H1 (cell line): ENCODE measurements at regions not wholly inside any gene's neighbourhood (a gene's known extent, or its start where the extent isn't known, plus 50 kb on each side); places are given as distances from the start of the nearest gene placed in this dataset.
"Not testable (repeated sequence)": the region's sequence is repeated elsewhere in the genome, so short reads cannot be mapped to it uniquely, and the experiment has no call there.

Experiments used
- CTCF ChIA-PET: fragments of 300-600 bp; sonication (Branson Sonifier 250); formaldehyde crosslinking; loops from one replicate; lab custom pipeline; 2021; ENCODE audit not compliant: partially characterized antibody; lab: Charles Lee
- POLR2A ChIA-PET: fragments of 300-600 bp; sonication (Branson Sonifier 250); formaldehyde crosslinking; loops from one replicate; lab custom pipeline; 2021; ENCODE audit warnings: inconsistent platforms; ENCODE audit not compliant: partially characterized antibody; lab: Charles Lee
- DNase-seq, 2 experiments: peaks; one replicate each; pipeline versions ENCODE4 v3.0.0 to v3.0.0-alpha.2; 2010 to 2022; ENCODE audit warnings: low spot score in 2 of 2, low read depth in 1 of 2, mixed read lengths in 1 of 2
- FAIRE-seq: peaks from 2 replicates; lab custom pipeline; 2011; peaks lifted over from hg19 to GRCh38; lab: Jason Lieb, UNC
- H2AFZ ChIP-seq: 2 replicates; pipeline ENCODE4 v1.8.1; 2012; ENCODE audit warnings: low read length, inconsistent platforms
- H2AK5ac ChIP-seq: 2 replicates; pipeline ENCODE4 v1.6.1; 2013; ENCODE audit warnings: low read depth, low read length
- H2BK120ac ChIP-seq: replicated peaks from 2 replicates; pipeline ENCODE3; 2013; ENCODE audit warnings: low read depth, low read length, inconsistent platforms
- H2BK12ac ChIP-seq: 2 replicates; pipeline ENCODE4 v1.6.1; 2013; ENCODE audit warnings: low read depth, low read length
- H2BK15ac ChIP-seq: 2 replicates; pipeline ENCODE4 v1.6.1; 2013; ENCODE audit warnings: low read length
- H2BK20ac ChIP-seq: 2 replicates; pipeline ENCODE4 v1.6.1; 2013; ENCODE audit warnings: low read length
- H2BK5ac ChIP-seq: 2 replicates; pipeline ENCODE4 v1.6.1; 2013; ENCODE audit warnings: low read depth, low read length
- H3K14ac ChIP-seq: 2 replicates; pipeline ENCODE4 v1.6.1; 2013; ENCODE audit warnings: inconsistent platforms; ENCODE audit not compliant: insufficient read length
- H3K18ac ChIP-seq: 2 replicates; pipeline ENCODE4 v1.6.1; 2013; ENCODE audit warnings: low read length; ENCODE audit errors: extremely low read depth
- H3K23ac ChIP-seq: 2 replicates; pipeline ENCODE4 v1.6.1; 2013; ENCODE audit warnings: inconsistent platforms; ENCODE audit not compliant: insufficient read length
- H3K23me2 ChIP-seq: 2 replicates; pipeline ENCODE4 v1.6.1; 2013; ENCODE audit warnings: low read depth, low read length
- H3K27ac ChIP-seq: 2 replicates; pipeline ENCODE4 v1.6.1; 2011; ENCODE audit warnings: low read depth, low read length, inconsistent platforms
- H3K27me3 ChIP-seq, 4 experiments: replicated peaks in 1 of 4; 1 replicate in 1 of 4; 2 replicates in 3 of 4; pipeline versions ENCODE4 v1.6.1 to v1.8.1; 2011 to 2013; ENCODE audit warnings: low read length in 3 of 4, mild to moderate bottlenecking in 3 of 4, inconsistent platforms in 2 of 4, mixed read lengths in 2 of 4, moderate library complexity in 1 of 4; ENCODE audit not compliant: control insufficient read depth in 3 of 4, insufficient read depth in 3 of 4; ENCODE audit errors: extremely low read depth in 1 of 4
- H3K36me3 ChIP-seq, 4 experiments: 2 replicates each; pipeline versions ENCODE4 v1.6.1 to v1.8.1; 2011 to 2013; ENCODE audit warnings: mild to moderate bottlenecking in 4 of 4, low read length in 3 of 4, moderate library complexity in 2 of 4, control low read depth in 1 of 4, inconsistent platforms in 1 of 4; ENCODE audit not compliant: insufficient read depth in 4 of 4, control insufficient read depth in 2 of 4
- H3K4ac ChIP-seq: replicated peaks from 2 replicates; pipeline ENCODE3; 2013; ENCODE audit warnings: low read length, low read depth, mixed read lengths, inconsistent platforms; ENCODE audit not compliant: insufficient read length
- H3K4me1 ChIP-seq, 4 experiments: replicated peaks in 1 of 4; 1 replicate in 1 of 4; 2 replicates in 3 of 4; pipeline versions ENCODE4 v1.6.1 to v1.8.1; 2011 to 2013; ENCODE audit warnings: low read length in 3 of 4, inconsistent platforms in 2 of 4, mixed read lengths in 1 of 4; ENCODE audit not compliant: insufficient read depth in 4 of 4, control insufficient read depth in 3 of 4
- H3K4me2 ChIP-seq, 2 experiments: 2 replicates each; pipeline versions ENCODE4 v1.6.1 to v1.8.1; 2011 to 2013; ENCODE audit warnings: low read depth in 2 of 2, low read length in 2 of 2, control low read depth in 1 of 2, inconsistent platforms in 1 of 2, mild to moderate bottlenecking in 1 of 2; ENCODE audit not compliant: insufficient read depth in 1 of 2
- H3K4me3 ChIP-seq, 4 experiments: fragments of 200-600, 300-600 bp in 1 of 4; sonication (generic), shearing (Covaris generic), sonication (Bioruptor Twin) in 1 of 4; 2 replicates each; pipeline versions ENCODE4 v1.5.1 to v1.8.1; 2011 to 2016; ENCODE audit warnings: low read length in 4 of 4, low read depth in 3 of 4, control low read depth in 2 of 4, inconsistent platforms in 2 of 4, mild to moderate bottlenecking in 2 of 4, mixed read lengths in 1 of 4, moderate library complexity in 1 of 4; ENCODE audit not compliant: insufficient read depth in 2 of 4; ENCODE audit errors: extremely low read depth in 1 of 4
- H3K56ac ChIP-seq: replicated peaks from 2 replicates; pipeline ENCODE3; 2013; ENCODE audit warnings: low read depth, mild to moderate bottlenecking, mixed read lengths, low read length, inconsistent platforms; ENCODE audit not compliant: insufficient read length
- H3K79me1 ChIP-seq: 2 replicates; pipeline ENCODE4 v1.6.1; 2013; ENCODE audit warnings: low read depth, low read length, control low read depth
- H3K79me2 ChIP-seq, 2 experiments: 2 replicates each; pipeline versions ENCODE4 v1.6.1 to v1.8.1; 2012 to 2013; ENCODE audit warnings: low read length in 2 of 2, mild to moderate bottlenecking in 2 of 2, inconsistent platforms in 1 of 2; ENCODE audit not compliant: insufficient read depth in 2 of 2, control insufficient read depth in 1 of 2
- H3K9ac ChIP-seq, 4 experiments: replicated peaks in 1 of 4; 1 replicate in 1 of 4; 2 replicates in 3 of 4; pipeline versions ENCODE4 v1.6.1 to v1.8.1; 2011 to 2013; ENCODE audit warnings: low read depth in 3 of 4, low read length in 3 of 4, control low read depth in 2 of 4, mild to moderate bottlenecking in 2 of 4, moderate library complexity in 2 of 4, inconsistent platforms in 1 of 4; ENCODE audit errors: extremely low read depth in 1 of 4
- H3K9me3 ChIP-seq, 2 experiments: 2 replicates each; pipeline versions ENCODE4 v1.6.1 to v1.8.1; 2012 to 2013; ENCODE audit warnings: mild to moderate bottlenecking in 2 of 2, moderate library complexity in 2 of 2, control low read depth in 1 of 2, inconsistent platforms in 1 of 2, low read depth in 1 of 2, low read length in 1 of 2, mixed read lengths in 1 of 2; ENCODE audit not compliant: insufficient read depth in 2 of 2
- H4K20me1 ChIP-seq, 2 experiments: replicated peaks in 1 of 2; 2 replicates each; pipeline versions ENCODE3 to v1.8.1; 2011 to 2013; ENCODE audit warnings: inconsistent platforms in 2 of 2, low read length in 2 of 2, mild to moderate bottlenecking in 1 of 2; ENCODE audit not compliant: insufficient read depth in 2 of 2, control insufficient read depth in 1 of 2
- H4K5ac ChIP-seq: 2 replicates; pipeline ENCODE4 v1.6.1; 2013; ENCODE audit warnings: low read length, low read depth, mixed read lengths, inconsistent platforms; ENCODE audit not compliant: insufficient read length
- H4K8ac ChIP-seq: 2 replicates; pipeline ENCODE4 v1.8.0; 2013; ENCODE audit warnings: mild to moderate bottlenecking, moderate library complexity, low read length, inconsistent platforms; ENCODE audit not compliant: insufficient read depth; ENCODE audit errors: extremely low read depth
- H4K91ac ChIP-seq: replicated peaks from 2 replicates; pipeline ENCODE3; 2013; ENCODE audit warnings: low read length, mixed read lengths, inconsistent platforms; ENCODE audit not compliant: insufficient read length
- WGBS, 2 experiments: shearing (Covaris generic) in 1 of 2; methylation state at CpG; one replicate each; pipeline versions ENCODE4 v1.1.6 to v1.1.7; 2013 to 2015; ENCODE audit warnings: low lambda C conversion rate in 2 of 2, mixed read lengths in 2 of 2, inconsistent platforms in 1 of 2, low coverage in 1 of 2, missing lambda C conversion rate in 1 of 2; ENCODE audit not compliant: insufficient replicate concordance in 2 of 2, insufficient coverage in 1 of 2, insufficient read length in 1 of 2; ENCODE audit errors: extremely low coverage in 1 of 2, missing lambda C conversion rate in 1 of 2; 5-methylcytosine and 5-hydroxymethylcytosine counted together

- H4K91ac ChIP-seq, H3K27me3 ChIP-seq, H3K79me1 ChIP-seq, H2AFZ ChIP-seq, H3K79me2 ChIP-seq, H3K27ac ChIP-seq, H2BK20ac ChIP-seq, H3K56ac ChIP-seq, H4K8ac ChIP-seq, POLR2A ChIA-PET, FAIRE-seq, H4K5ac ChIP-seq, H3K23ac ChIP-seq, H3K23me2 ChIP-seq, H2BK12ac ChIP-seq, H3K4ac ChIP-seq, H3K9ac ChIP-seq, H2BK15ac ChIP-seq, H3K14ac ChIP-seq, H2AK5ac ChIP-seq, H2BK5ac ChIP-seq, H3K9me3 ChIP-seq, H3K4me1 ChIP-seq, H4K20me1 ChIP-seq, H2BK120ac ChIP-seq, H3K36me3 ChIP-seq, H3K18ac ChIP-seq, CTCF ChIA-PET: not testable (repeated sequence)
- H3K4me3 ChIP-seq = peak overlapping the region in 3 of 4 experiments; percentile 12 to 60 (median 43); a peak in 5 of 8 replicates
- peak in 1 of 2 experiments; percentile 45 for DNase-seq
- WGBS, 2 experiments = 67% methylated on average over 6 of the region's 6 CpGs; no CpG with 5 or more reads in 1 of the 2 experiments
- peak overlapping the region; percentile 54 to 56 for H3K4me2 ChIP-seq
Measured at GRCh38 chr6:26957399-26958127, 289.9 kb upstream of the PRSS16 start.

- H3K79me1 ChIP-seq, H3K4me3 ChIP-seq, H3K14ac ChIP-seq, H3K4ac ChIP-seq, H3K36me3 ChIP-seq, H3K27ac ChIP-seq, H2BK20ac ChIP-seq, H2AK5ac ChIP-seq, H3K9me3 ChIP-seq, H3K79me2 ChIP-seq, H3K56ac ChIP-seq, H4K20me1 ChIP-seq, H4K91ac ChIP-seq, H3K23me2 ChIP-seq, H3K18ac ChIP-seq, H4K5ac ChIP-seq, H2BK12ac ChIP-seq, H4K8ac ChIP-seq, H3K9ac ChIP-seq, H3K4me1 ChIP-seq, CTCF ChIA-PET, H2BK120ac ChIP-seq, POLR2A ChIA-PET, H2BK15ac ChIP-seq, FAIRE-seq, H2AFZ ChIP-seq, H3K4me2 ChIP-seq, H3K23ac ChIP-seq, H3K27me3 ChIP-seq, H2BK5ac ChIP-seq, DNase-seq: not testable (repeated sequence)
Measured at GRCh38 chr6:26961236-26961635, 286.3 kb upstream of the PRSS16 start.
